Adipocyte (in vitro differentiated cells): ENCODE measurements at regions not wholly inside any gene's neighbourhood (a gene's known extent, or its start where the extent isn't known, plus 50 kb on each side); places are given as distances from the start of the nearest gene placed in this dataset.

ENCODE experiments used
- DNase-seq: peaks from one replicate; pipeline ENCODE4 v3.0.0-alpha.2; 2015; ENCODE audit warnings: low read depth
- H3K27me3 ChIP-seq: replicated peaks from 2 replicates; pipeline ENCODE4 v1.7.0; 2013; ENCODE audit warnings: mild to moderate bottlenecking, low read length, moderate library complexity; ENCODE audit not compliant: control insufficient read depth, insufficient read depth
- H3K36me3 ChIP-seq: 2 replicates; pipeline ENCODE4 v1.7.0; 2013; ENCODE audit warnings: low read length, mild to moderate bottlenecking, moderate library complexity; ENCODE audit not compliant: control insufficient read depth, insufficient read depth, severe bottlenecking
- H3K4me1 ChIP-seq: 2 replicates; pipeline ENCODE4 v1.7.0; 2013; ENCODE audit warnings: mild to moderate bottlenecking, low read length, moderate library complexity; ENCODE audit not compliant: control insufficient read depth, insufficient read depth
- H3K4me3 ChIP-seq: 2 replicates; pipeline ENCODE4 v1.7.0; 2013; ENCODE audit warnings: mild to moderate bottlenecking, low read length, moderate library complexity
- H3K9ac ChIP-seq: 2 replicates; pipeline ENCODE4 v1.7.0; 2013; ENCODE audit warnings: mild to moderate bottlenecking, low read length, moderate library complexity
- H3K9me3 ChIP-seq: 2 replicates; pipeline ENCODE4 v1.7.0; 2013; ENCODE audit warnings: mild to moderate bottlenecking, low read length, moderate library complexity; ENCODE audit not compliant: control insufficient read depth

DNA sequence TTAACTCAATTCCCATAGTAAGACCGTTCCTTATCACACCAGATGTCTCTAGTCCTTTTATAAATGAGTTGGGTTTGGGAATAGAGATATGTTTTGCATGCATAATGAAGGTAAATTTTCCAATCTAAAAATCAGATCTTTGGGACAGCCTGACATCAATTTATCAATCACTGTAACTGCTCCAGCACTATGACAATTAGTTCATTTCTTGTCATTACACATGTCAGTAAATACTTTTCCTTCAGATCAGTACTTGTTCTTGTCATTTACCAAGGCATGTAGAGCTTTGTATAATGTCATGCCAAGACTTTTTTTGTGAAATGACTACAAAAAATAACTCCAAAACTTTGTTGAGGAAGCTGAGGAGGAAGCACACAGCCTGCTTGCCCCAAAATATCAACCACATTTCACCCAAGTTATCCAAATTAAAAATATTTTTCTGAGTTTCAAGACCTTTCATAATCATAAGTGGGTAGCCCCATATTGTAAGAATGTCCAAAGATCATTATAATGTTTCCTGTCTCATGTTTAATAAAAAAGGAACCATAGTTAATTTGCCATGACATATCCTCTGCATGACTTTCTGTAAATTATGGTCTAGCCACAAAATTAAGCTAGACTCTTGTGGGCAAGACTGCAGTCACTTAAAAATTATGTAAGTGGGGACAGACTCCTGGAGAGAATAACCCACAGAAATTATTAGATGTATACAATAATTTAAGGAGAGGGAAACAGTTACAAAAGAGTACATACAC lies 586.8 kb downstream of the TBC1D4 start:
- no peaks in the 10 kb centered on the region for H3K9me3 ChIP-seq
- no peaks in the 10 kb centered on the region for H3K27me3 ChIP-seq
- no peaks in the 10 kb centered on the region for H3K36me3 ChIP-seq
- H3K4me3 ChIP-seq: no peak overlapping the region
- no peaks in the 10 kb centered on the region for H3K4me1 ChIP-seq
- no peak for DNase-seq
- no peak overlapping the region for H3K9ac ChIP-seq

DNA sequence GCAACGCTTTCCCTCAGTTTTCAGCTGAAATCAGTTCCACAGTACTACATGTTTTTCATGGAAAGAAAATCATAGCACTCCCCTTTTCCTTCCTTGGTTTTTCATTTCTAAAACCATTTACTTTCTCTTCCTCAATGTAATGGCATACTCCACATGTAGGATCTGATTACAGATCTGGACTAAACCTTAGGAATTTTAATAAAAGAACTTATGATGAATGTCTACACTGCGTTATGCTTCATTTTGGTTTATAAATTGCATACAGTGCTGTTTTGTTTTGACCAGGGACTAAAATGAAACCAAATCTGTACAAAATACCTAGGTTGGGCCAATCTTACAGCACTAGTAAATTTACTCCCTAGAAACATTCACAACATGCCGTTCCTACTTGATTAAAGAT lies 589.9 kb downstream of the TBC1D4 start:
- H3K4me1 ChIP-seq: peaks cover under 1% of the 10 kb centered on the region
- H3K27me3 ChIP-seq: no peaks in the 10 kb centered on the region
- H3K36me3 ChIP-seq: no peaks in the 10 kb centered on the region
- no peak overlapping the region for H3K9ac ChIP-seq
- peak; percentile 11 for DNase-seq
- H3K9me3 ChIP-seq: no peaks in the 10 kb centered on the region
- H3K4me3 ChIP-seq: no peak overlapping the region

DNA sequence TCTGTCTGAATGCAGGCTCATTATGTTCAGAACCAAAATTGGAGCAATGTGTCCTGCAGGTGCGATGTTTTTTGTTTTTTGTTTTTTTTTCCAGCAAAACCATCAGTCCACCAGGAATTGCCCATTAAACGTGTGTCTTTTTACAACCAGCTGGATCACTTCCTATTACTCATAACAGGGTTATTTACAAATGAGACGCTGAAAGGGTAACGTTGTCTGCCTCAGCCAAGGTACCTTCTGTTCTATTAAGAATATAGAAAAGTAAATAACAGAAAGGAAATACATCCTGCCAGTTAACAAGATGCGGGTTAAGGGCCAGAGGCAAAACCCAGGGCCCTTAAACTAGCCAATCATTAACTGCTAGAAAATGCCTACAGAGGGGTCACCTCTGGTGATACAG lies 590.4 kb downstream of the TBC1D4 start:
- Histone ChIP-seq H3K9me3 (no peaks in the 10 kb centered on the region), H3K36me3 (no peaks in the 10 kb centered on the region)

DNA sequence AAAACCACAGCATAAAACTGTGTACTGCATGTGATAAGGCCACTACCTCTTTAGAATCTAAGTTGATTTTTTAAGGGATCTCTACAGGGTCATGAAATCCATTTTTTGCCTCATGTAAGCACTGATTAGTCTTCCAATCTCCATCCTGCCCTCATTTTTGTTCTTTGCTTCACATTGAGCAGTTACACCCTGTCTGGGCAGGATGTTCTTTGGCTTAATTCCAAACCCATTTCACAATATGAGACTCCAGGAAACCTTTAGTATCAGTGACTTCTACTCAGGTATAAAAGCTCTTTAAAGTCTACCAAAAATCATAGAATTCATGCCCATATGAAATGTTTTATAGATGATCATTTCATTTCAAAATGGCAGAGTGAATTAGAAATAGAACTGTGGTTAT lies 592.6 kb downstream of the TBC1D4 start:
- Histone ChIP-seq H3K4me1 (peaks cover 11% of the 10 kb centered on the region), H3K9me3 (no peaks in the 10 kb centered on the region), H3K9ac (no peak overlapping the region), H3K4me3 (no peak overlapping the region), H3K27me3 (no peaks in the 10 kb centered on the region), H3K36me3 (no peaks in the 10 kb centered on the region)
- DNase-seq: no peak

More for the DNA sequence above, 590.4 kb downstream of the TBC1D4 start:
- H3K4me3 ChIP-seq: no peak overlapping the region
- peaks cover 5% of the 10 kb centered on the region for H3K4me1 ChIP-seq
- H3K9ac ChIP-seq: no peak overlapping the region
- peak; percentile 20 for DNase-seq
- H3K27me3 ChIP-seq: no peaks in the 10 kb centered on the region

DNA sequence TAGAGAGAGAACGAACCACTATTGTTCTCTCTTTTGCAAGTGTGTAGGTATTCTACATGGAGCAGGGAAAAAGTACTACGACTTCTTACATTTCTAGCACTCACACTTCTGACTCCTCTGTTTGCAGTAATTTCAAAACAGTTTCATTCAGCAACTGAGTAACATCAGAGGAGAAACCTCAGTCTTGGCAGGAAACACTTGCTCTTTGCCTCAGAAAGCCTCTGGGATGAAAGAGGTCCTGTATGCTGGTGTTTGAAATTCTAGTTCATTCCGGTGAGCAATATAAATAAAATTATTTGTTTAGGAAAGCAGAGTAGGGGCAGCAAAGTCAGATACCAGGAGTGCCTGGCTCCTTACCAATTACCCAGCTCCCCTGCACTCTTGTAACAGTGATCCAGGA lies 595.5 kb downstream of the TBC1D4 start:
- Histone ChIP-seq H3K9ac (no peak overlapping the region), H3K4me1 (peaks cover 11% of the 10 kb centered on the region), H3K4me3 (no peak overlapping the region), H3K36me3 (no peaks in the 10 kb centered on the region), H3K9me3 (no peaks in the 10 kb centered on the region), H3K27me3 (no peaks in the 10 kb centered on the region)
- peak; percentile 35 for DNase-seq

DNA sequence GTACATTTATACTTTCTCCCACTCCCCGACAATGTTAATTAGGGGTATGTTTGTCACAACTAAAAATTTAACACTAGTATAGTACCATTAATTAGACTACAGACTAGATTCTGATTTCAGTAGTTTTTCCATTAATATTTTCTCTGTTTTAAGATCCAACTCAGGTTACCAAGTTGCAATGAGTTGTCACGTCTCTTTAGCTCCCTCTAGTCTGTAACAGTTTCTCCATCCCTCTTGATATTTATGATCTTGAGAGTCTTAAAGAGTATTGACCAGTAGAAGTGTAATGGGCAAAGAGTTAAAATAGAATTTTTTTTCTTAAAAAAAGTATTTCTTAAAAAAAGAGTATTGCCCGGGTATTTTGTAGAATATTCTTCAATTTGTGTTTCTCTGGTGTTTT lies 598.1 kb downstream of the TBC1D4 start:
- H3K4me1 ChIP-seq: peaks cover 11% of the 10 kb centered on the region
- no peak overlapping the region for H3K4me3 ChIP-seq
- peaks cover 6% of the 10 kb centered on the region for H3K9me3 ChIP-seq
- no peak overlapping the region for H3K9ac ChIP-seq
- peak; percentile 7 for DNase-seq
- no peaks in the 10 kb centered on the region for H3K36me3 ChIP-seq
- no peaks in the 10 kb centered on the region for H3K27me3 ChIP-seq

DNA sequence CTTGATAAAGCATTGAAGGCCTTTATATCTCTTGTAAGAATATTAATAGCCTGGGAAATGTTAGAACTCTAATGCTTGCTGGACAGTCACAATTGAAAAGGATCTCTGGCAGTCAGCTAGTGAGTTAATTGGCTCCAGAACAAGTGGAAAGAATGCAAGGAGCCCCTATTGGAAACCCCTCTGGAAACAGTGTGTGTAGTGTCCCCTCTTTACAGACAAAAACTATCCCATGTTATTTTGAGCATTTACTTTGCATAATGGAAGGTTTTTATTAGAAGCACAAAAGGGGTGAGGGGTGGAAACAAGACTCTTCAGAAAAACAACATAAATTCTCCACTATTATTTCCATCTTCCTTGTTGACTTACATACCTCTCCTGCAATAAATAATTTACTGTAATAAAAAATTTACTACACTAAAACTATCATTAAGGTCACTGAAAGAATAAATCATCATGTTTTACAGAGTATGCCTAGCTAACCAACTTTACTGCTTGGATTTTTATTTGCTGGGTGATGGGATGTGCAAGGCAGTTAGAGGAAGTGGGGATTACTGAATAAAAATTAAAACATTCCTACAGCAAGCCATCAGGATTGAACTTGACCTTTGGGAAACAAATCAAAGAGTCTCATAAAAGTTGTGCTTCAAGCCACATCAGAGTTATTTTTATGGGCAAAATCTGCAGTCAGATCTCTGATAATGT lies 610.4 kb downstream of the TBC1D4 start:
- no peak overlapping the region for H3K4me3 ChIP-seq
- H3K4me1 ChIP-seq: peaks cover 11% of the 10 kb centered on the region
- DNase-seq: no peak
- H3K9ac ChIP-seq: no peak overlapping the region
- H3K9me3 ChIP-seq: peaks cover 13% of the 10 kb centered on the region
- H3K36me3 ChIP-seq: no peaks in the 10 kb centered on the region
- H3K27me3 ChIP-seq: no peaks in the 10 kb centered on the region

DNA sequence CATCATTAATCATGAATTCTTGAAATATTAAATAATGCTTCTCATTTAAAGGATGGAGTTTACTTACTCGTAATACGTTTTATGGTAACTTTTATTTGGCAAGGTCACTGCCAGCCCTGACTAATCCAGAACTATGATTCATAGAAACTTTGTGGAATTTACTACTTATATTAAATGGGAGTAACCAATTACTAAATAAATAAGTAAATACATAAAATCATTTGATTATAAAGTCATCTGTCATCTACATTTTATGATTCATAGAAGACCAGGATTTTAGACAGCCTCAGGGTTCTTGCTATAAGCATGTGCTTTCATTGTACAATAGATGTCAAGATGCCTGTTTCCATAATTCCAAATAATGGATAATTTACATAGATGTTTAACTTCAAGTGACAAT lies 611.1 kb downstream of the TBC1D4 start:
- H3K9ac ChIP-seq: no peak overlapping the region
- no peaks in the 10 kb centered on the region for H3K36me3 ChIP-seq
- no peak overlapping the region for H3K4me3 ChIP-seq
- no peak for DNase-seq
- peaks cover 11% of the 10 kb centered on the region for H3K4me1 ChIP-seq
- peaks cover 13% of the 10 kb centered on the region for H3K9me3 ChIP-seq
- no peaks in the 10 kb centered on the region for H3K27me3 ChIP-seq

DNA sequence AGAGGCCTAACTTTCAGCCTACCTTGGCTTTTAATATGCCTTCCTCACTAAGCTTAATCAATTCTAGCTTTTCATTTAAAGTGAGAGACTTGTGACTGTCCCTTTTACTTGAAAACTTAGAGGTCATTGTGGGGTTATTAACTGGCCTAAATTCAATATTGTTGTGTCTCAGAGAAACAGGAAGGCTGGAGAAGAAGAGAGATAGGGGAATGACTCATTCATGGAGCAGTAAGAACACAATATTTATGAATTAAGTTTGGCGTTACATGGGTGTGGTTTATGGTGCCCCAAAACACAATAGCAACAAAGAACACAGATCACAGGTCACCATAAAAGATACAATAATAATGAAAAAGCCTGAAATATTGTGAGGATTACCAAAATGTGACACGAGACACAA lies 612.1 kb downstream of the TBC1D4 start:
- Histone ChIP-seq H3K27me3 (no peaks in the 10 kb centered on the region), H3K36me3 (no peaks in the 10 kb centered on the region), H3K4me3 (no peak overlapping the region), H3K4me1 (peaks cover 11% of the 10 kb centered on the region), H3K9ac (no peak overlapping the region), H3K9me3 (peaks cover 13% of the 10 kb centered on the region)
- no peak for DNase-seq

DNA sequence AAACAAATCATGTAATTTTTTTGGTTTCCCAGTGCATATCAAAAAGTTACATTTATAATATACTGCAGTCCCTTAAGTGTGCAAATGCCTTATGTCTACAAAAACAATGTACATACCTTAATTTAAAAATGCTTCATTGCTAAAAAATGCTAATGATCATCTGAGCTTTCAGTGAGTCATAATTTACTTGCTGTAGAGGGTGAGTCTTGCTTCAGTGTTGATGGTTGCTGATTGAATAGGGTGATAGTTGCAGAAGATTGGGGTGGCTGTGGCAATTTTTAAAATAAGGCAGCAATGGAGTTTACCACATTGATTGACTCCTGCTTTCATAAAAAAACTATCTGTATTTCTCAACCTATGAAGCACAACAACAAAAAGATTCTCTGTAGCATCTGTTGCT lies 613.9 kb downstream of the TBC1D4 start:
- Histone ChIP-seq H3K9ac (no peak overlapping the region), H3K9me3 (peaks cover 13% of the 10 kb centered on the region), H3K4me1 (peaks cover 11% of the 10 kb centered on the region), H3K36me3 (no peaks in the 10 kb centered on the region), H3K4me3 (no peak overlapping the region), H3K27me3 (no peaks in the 10 kb centered on the region)
- DNase-seq: peak; percentile 4

DNA sequence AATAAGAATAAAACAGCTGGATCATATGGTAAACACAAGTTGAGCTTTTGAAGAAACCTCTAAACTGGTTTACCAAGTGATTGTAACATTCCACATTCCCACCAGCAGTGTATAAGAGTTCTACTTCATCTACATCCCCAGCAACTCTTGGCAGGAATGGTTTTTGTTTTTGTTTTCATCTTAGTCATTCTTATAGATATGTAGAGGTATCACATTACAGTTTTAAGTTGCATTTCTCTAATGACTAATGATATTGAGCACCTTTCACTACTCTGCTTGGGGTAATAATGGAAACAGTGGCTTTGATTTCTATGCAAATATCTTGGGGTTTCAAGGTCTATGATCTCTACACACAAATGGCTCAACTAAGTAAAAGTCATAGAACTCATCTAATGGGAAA lies 614.5 kb downstream of the TBC1D4 start:
- Histone ChIP-seq H3K9me3 (peaks cover 13% of the 10 kb centered on the region), H3K27me3 (no peaks in the 10 kb centered on the region), H3K36me3 (no peaks in the 10 kb centered on the region), H3K9ac (no peak overlapping the region), H3K4me3 (no peak overlapping the region), H3K4me1 (peaks cover 11% of the 10 kb centered on the region)
- DNase-seq: peak; percentile 4
